OCI-LY1 (cell line): ENCODE measurements at regions not wholly inside any gene's neighbourhood (a gene's known extent, or its start where the extent isn't known, plus 50 kb on each side); places are given as distances from the start of the nearest gene placed in this dataset.

ENCODE experiments used
- H2AFZ ChIP-seq: fragments of 200-600 bp; sonication (generic), shearing (Covaris generic); 2 replicates; pipeline ENCODE4 v1.6.0; 2014; ENCODE audit warnings: antibody characterized with exemption, mild to moderate bottlenecking, low read length
- H3F3A ChIP-seq: fragments of 200-600 bp; sonication (generic), shearing (Covaris generic); 2 replicates; pipeline ENCODE4 v1.6.0; 2014; ENCODE audit warnings: mild to moderate bottlenecking, antibody characterized with exemption, low read length, moderate library complexity; ENCODE audit not compliant: insufficient read depth
- H3K27ac ChIP-seq: fragments of 200-600 bp; sonication (generic); 2 replicates; pipeline ENCODE4 v1.5.1; 2014; ENCODE audit warnings: low read length, mixed run types, mild to moderate bottlenecking, low read depth; ENCODE audit not compliant: poor library complexity, severe bottlenecking
- H3K27me3 ChIP-seq: fragments of 200-600 bp; sonication (generic); 2 replicates; pipeline ENCODE4 v1.6.0; 2014; ENCODE audit warnings: antibody characterized with exemption, mild to moderate bottlenecking, low read length, moderate library complexity; ENCODE audit not compliant: insufficient read depth
- H3K36me3 ChIP-seq: fragments of 200-600 bp; sonication (generic); 2 replicates; pipeline ENCODE4 v1.6.1; 2014; ENCODE audit warnings: mild to moderate bottlenecking, antibody characterized with exemption, low read length, moderate library complexity, mixed read lengths; ENCODE audit not compliant: insufficient read depth
- H3K4me1 ChIP-seq: fragments of 200-600 bp; sonication (generic); 2 replicates; pipeline ENCODE4 v1.5.1; 2014; ENCODE audit warnings: mild to moderate bottlenecking, low read length, moderate library complexity; ENCODE audit not compliant: insufficient read depth, severe bottlenecking
- H3K4me2 ChIP-seq: fragments of 200-600 bp; sonication (generic), shearing (Covaris generic); 2 replicates; pipeline ENCODE4 v1.6.1; 2014; ENCODE audit warnings: low read length
- H3K4me3 ChIP-seq: fragments of 200-600 bp; sonication (generic); 2 replicates; pipeline ENCODE4 v1.5.1; 2014; ENCODE audit warnings: low read length, low read depth, mild to moderate bottlenecking, mixed read lengths; ENCODE audit not compliant: poor library complexity, severe bottlenecking
- H3K79me2 ChIP-seq: fragments of 200-600 bp; shearing (Covaris generic); 2 replicates; pipeline ENCODE4 v1.6.1; 2016; ENCODE audit warnings: mixed run types, low read length, mixed read lengths; ENCODE audit not compliant: insufficient read depth
- H3K9ac ChIP-seq: fragments of 200-600 bp; sonication (generic), shearing (Covaris generic); 2 replicates; pipeline ENCODE4 v1.6.1; 2014; ENCODE audit warnings: mild to moderate bottlenecking, low read length, mixed read lengths
- H3K9me2 ChIP-seq: fragments of 200-600 bp; sonication (generic), shearing (Covaris generic); 2 replicates; pipeline ENCODE4 v1.6.1; 2014; ENCODE audit warnings: low read depth, mild to moderate bottlenecking, low read length, mixed read lengths
- H3K9me3 ChIP-seq: fragments of 200-600 bp; shearing (Covaris generic); 2 replicates; pipeline ENCODE4 v1.6.1; 2014; ENCODE audit warnings: low read length, mixed read lengths
- H4K20me1 ChIP-seq: fragments of 200-600 bp; sonication (generic), shearing (Covaris generic); 2 replicates; pipeline ENCODE4 v1.6.0; 2016; ENCODE audit warnings: mild to moderate bottlenecking, low read length; ENCODE audit not compliant: insufficient read depth
- CTCF ChIP-seq: fragments of 200-600 bp; sonication (generic), shearing (Covaris generic); IDR thresholded peaks from 2 replicates; pipeline ENCODE4 v1.5.1; 2017; ENCODE audit warnings: mild to moderate bottlenecking, antibody characterized with exemption, low read length, moderate library complexity, mixed read lengths
- EZH2 ChIP-seq: fragments of 200-600 bp; sonication (generic), shearing (Covaris generic); IDR thresholded peaks from 2 replicates; pipeline ENCODE4 v1.8.0; 2017; ENCODE audit warnings: borderline replicate concordance, mixed run types, mild to moderate bottlenecking, antibody characterized with exemption, low read length, moderate library complexity, mixed read lengths

- Histone ChIP-seq H2AFZ (no peak overlapping the region), H3K27ac (no peak overlapping the region), H3F3A (no peaks in the 10 kb centered on the region), H3K9ac (no peak overlapping the region), H3K4me3 (no peak overlapping the region), H3K27me3 (no peaks in the 10 kb centered on the region), H3K9me2 (no peaks in the 10 kb centered on the region), H3K9me3 (no peaks in the 10 kb centered on the region), H3K4me1 (no peaks in the 10 kb centered on the region), H3K4me2 (no peak overlapping the region), H3K36me3 (no peaks in the 10 kb centered on the region), H3K79me2 (no peaks in the 10 kb centered on the region), H4K20me1 (no peaks in the 10 kb centered on the region)
- TF ChIP-seq EZH2 (no peak), CTCF (no peak)
These were observed 97.3 kb upstream of the SMIM21 start for GRCh38 chr18:75524841-75525240.

GRCh38 chr18:75524181-75524580 lies 96.7 kb upstream of the SMIM21 start:
- H4K20me1 ChIP-seq = no peaks in the 10 kb centered on the region
- no peaks in the 10 kb centered on the region for H3K27me3 ChIP-seq
- H3K4me3 ChIP-seq = no peak overlapping the region
- H3K79me2 ChIP-seq = no peaks in the 10 kb centered on the region
- no peaks in the 10 kb centered on the region for H3K9me3 ChIP-seq
- H3K4me1 ChIP-seq = no peaks in the 10 kb centered on the region
- H2AFZ ChIP-seq = no peak overlapping the region
- no peaks in the 10 kb centered on the region for H3K9me2 ChIP-seq
- TF ChIP-seq EZH2 (no peak), CTCF (no peak)
- no peak overlapping the region for H3K27ac ChIP-seq
- H3K9ac ChIP-seq = no peak overlapping the region
- no peak overlapping the region for H3K4me2 ChIP-seq
- H3F3A ChIP-seq = no peaks in the 10 kb centered on the region
- H3K36me3 ChIP-seq = no peaks in the 10 kb centered on the region

GRCh38 chr18:75521816-75522215 lies 94.3 kb upstream of the SMIM21 start:
- Histone ChIP-seq H3K9me2 (no peaks in the 10 kb centered on the region), H3K4me3 (no peak overlapping the region), H3K36me3 (no peaks in the 10 kb centered on the region), H2AFZ (no peak overlapping the region), H3K4me2 (no peak overlapping the region), H3K27me3 (no peaks in the 10 kb centered on the region), H4K20me1 (no peaks in the 10 kb centered on the region), H3K27ac (no peak overlapping the region), H3F3A (no peaks in the 10 kb centered on the region), H3K79me2 (no peaks in the 10 kb centered on the region), H3K4me1 (no peaks in the 10 kb centered on the region), H3K9me3 (no peaks in the 10 kb centered on the region), H3K9ac (no peak overlapping the region)
- no peak for TF ChIP-seq EZH2
- no peak for TF ChIP-seq CTCF
